GM23338 (cell line): ENCODE measurements at regions not wholly inside any gene's neighbourhood (a gene's known extent, or its start where the extent isn't known, plus 50 kb on each side); places are given as distances from the start of the nearest gene placed in this dataset.

Source experiments
- ATAC-seq: fragments of 200-7000 bp; cut with Tn5 transposase; 3 replicates; pipeline ENCODE4 v1.9.1; 2020
- DNase-seq: peaks from one replicate; pipeline ENCODE4 v3.0.0-alpha.2; 2015; ENCODE audit warnings: low spot score
- H2AFZ ChIP-seq: fragments of 200-600 bp; sonication (generic); 2 replicates; pipeline ENCODE4 v1.8.0; 2016; ENCODE audit warnings: antibody characterized with exemption, mild to moderate bottlenecking, moderate library complexity
- H3F3A ChIP-seq: fragments of 200-600 bp; sonication (generic); replicated peaks from 2 replicates; pipeline ENCODE4 v1.8.0; 2017; ENCODE audit warnings: antibody characterized with exemption, mixed run types, low read depth
- H3K27ac ChIP-seq: fragments of 200-600 bp; sonication (generic); 2 replicates; pipeline ENCODE4 v1.6.1; 2016; ENCODE audit warnings: low read depth
- H3K27me3 ChIP-seq: fragments of 200-600 bp; sonication (generic); 2 replicates; pipeline ENCODE4 v1.8.0; 2016; ENCODE audit warnings: mild to moderate bottlenecking, mixed run types, moderate library complexity; ENCODE audit not compliant: insufficient read depth
- H3K36me3 ChIP-seq: fragments of 200-600 bp; sonication (generic); 2 replicates; pipeline ENCODE4 v1.8.0; 2016; ENCODE audit warnings: mild to moderate bottlenecking; ENCODE audit not compliant: insufficient read depth
- H3K4me1 ChIP-seq: fragments of 200-600 bp; sonication (generic); 2 replicates; pipeline ENCODE4 v1.8.0; 2016; ENCODE audit warnings: mild to moderate bottlenecking, moderate library complexity; ENCODE audit not compliant: insufficient read depth
- H3K4me2 ChIP-seq: fragments of 200-600 bp; sonication (generic); 2 replicates; pipeline ENCODE4 v1.7.1; 2017; ENCODE audit warnings: mixed run types
- H3K4me3 ChIP-seq: fragments of 200-600 bp; sonication (generic); 2 replicates; pipeline ENCODE4 v1.6.1; 2016; ENCODE audit warnings: mixed run types
- H3K79me2 ChIP-seq: fragments of 200-600 bp; sonication (generic); replicated peaks from 2 replicates; pipeline ENCODE4 v1.8.0; 2017; ENCODE audit warnings: mild to moderate bottlenecking; ENCODE audit not compliant: insufficient read depth
- H3K9me2 ChIP-seq: fragments of 200-600 bp; sonication (generic); 2 replicates; pipeline ENCODE4 v1.8.0; 2017; ENCODE audit not compliant: insufficient read depth
- H4K20me1 ChIP-seq: fragments of 200-600 bp; sonication (generic); replicated peaks from 2 replicates; pipeline ENCODE4 v1.8.0; 2017; ENCODE audit warnings: mild to moderate bottlenecking; ENCODE audit not compliant: insufficient read depth
- H3K27ac Mint-ChIP-seq: 2 replicates; pipeline ENCODE4 v1.8.0; 2020; ENCODE audit warnings: inconsistent platforms, mild to moderate bottlenecking, moderate library complexity, mixed read lengths
- H3K27me3 Mint-ChIP-seq: 3 replicates; pipeline ENCODE4 v1.8.0; 2022; ENCODE audit warnings: low read depth, mild to moderate bottlenecking, moderate library complexity, mixed read lengths, inconsistent platforms; ENCODE audit not compliant: insufficient read depth, poor library complexity
- H3K36me3 Mint-ChIP-seq: 3 replicates; pipeline ENCODE4 v1.8.0; 2021; ENCODE audit warnings: low read depth, mild to moderate bottlenecking, inconsistent platforms, moderate library complexity, mixed read lengths
- H3K4me1 Mint-ChIP-seq: 3 replicates; pipeline ENCODE4 v1.8.0; 2020; ENCODE audit warnings: mild to moderate bottlenecking, inconsistent platforms, mixed read lengths
- H3K4me3 Mint-ChIP-seq: 3 replicates; pipeline ENCODE4 v1.8.0; 2021; ENCODE audit warnings: moderate library complexity, mild to moderate bottlenecking, inconsistent platforms, mixed read lengths
- H3K9me3 Mint-ChIP-seq: 3 replicates; pipeline ENCODE4 v1.8.0; 2020; ENCODE audit warnings: moderate library complexity, mild to moderate bottlenecking, inconsistent platforms, mixed read lengths
- CREB1 ChIP-seq: fragments of 250-450 bp; sonication (Bioruptor Pico); IDR thresholded peaks from 2 replicates; pipeline ENCODE4 v1.5.0; 2020; ENCODE audit warnings: low read depth, mild to moderate bottlenecking, moderate library complexity
- EZH2 ChIP-seq: fragments of 200-600 bp; sonication (generic); IDR thresholded peaks from one replicate; pipeline ENCODE4 v1.8.0; 2017; ENCODE audit warnings: antibody characterized with exemption, mild to moderate bottlenecking, low read depth; ENCODE audit not compliant: unreplicated experiment
- EZH2phosphoT487 ChIP-seq: fragments of 200-600 bp; sonication (generic); IDR thresholded peaks from one replicate; pipeline ENCODE4 v1.8.1; 2018; ENCODE audit warnings: antibody characterized with exemption; ENCODE audit not compliant: unreplicated experiment
- JUNB ChIP-seq: IDR thresholded peaks from one replicate; pipeline ENCODE4 v1.6.1; 2016; ENCODE audit warnings: antibody characterized with exemption; ENCODE audit not compliant: unreplicated experiment
- NANOG ChIP-seq: IDR thresholded peaks from 2 replicates; pipeline ENCODE4 v1.6.1; 2016; ENCODE audit warnings: antibody characterized with exemption, borderline replicate concordance
- POLR2AphosphoS5 ChIP-seq: IDR thresholded peaks from 2 replicates; pipeline ENCODE4 v1.6.1; 2016; ENCODE audit warnings: antibody characterized with exemption, low read depth
- STAT1 ChIP-seq: IDR thresholded peaks from one replicate; pipeline ENCODE4 v1.6.1; 2016; ENCODE audit warnings: antibody characterized with exemption; ENCODE audit not compliant: unreplicated experiment
- ZNF114 ChIP-seq: fragments of 250-450 bp; sonication (Bioruptor Pico); IDR thresholded peaks from 2 replicates; pipeline ENCODE4 v1.5.0; 2020; ENCODE audit warnings: mild to moderate bottlenecking, moderate library complexity
- ZNF331 ChIP-seq: fragments of 250-450 bp; sonication (Bioruptor Pico); IDR thresholded peaks from 2 replicates; pipeline ENCODE4 v1.5.0; 2020; ENCODE audit warnings: low read depth, mild to moderate bottlenecking, moderate library complexity
- TF ChIP-seq, protein P1 (sequence below): fragments of 250-450 bp; sonication (Bioruptor Pico); IDR thresholded peaks from 2 replicates; pipeline ENCODE4 v1.5.0; 2020; ENCODE audit warnings: mild to moderate bottlenecking, moderate library complexity
- TF ChIP-seq, protein P2 (sequence below): IDR thresholded peaks from one replicate; pipeline ENCODE4 v1.6.1; 2018; ENCODE audit warnings: antibody characterized with exemption; ENCODE audit not compliant: unreplicated experiment
- TF ChIP-seq, protein P3 (sequence below), 2 experiments: fragments of 200-600 bp in 1 of 2; sonication (generic) in 1 of 2; conservative IDR thresholded peaks; 2 replicates each; pipeline versions ENCODE4 v1.5.1 to v1.6.1; 2016 to 2017; ENCODE audit warnings: antibody characterized with exemption in 2 of 2, low read depth in 2 of 2, mild to moderate bottlenecking in 2 of 2, moderate library complexity in 1 of 2

DNA sequence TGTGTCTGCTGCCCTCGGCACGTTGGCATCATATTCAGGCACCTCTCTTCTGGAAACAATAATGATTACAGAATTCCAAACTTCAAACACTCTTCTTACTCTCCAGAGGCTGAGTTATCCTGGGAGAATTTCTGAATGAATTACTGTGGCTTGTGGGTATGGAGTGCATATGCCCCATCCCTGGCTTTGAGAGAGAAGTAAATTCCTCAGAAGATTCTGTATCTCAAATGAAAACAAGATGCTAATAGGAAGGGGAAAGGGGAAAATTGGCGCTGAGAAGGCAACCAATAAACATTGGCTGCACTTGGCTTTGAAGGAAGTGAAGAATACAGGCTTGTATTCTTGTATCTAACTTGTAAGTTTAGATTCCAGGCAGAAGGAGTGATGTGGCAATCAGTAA lies 132.0 kb upstream of the NOVA1 start (continued):
- TF ChIP-seq EZH2 (no peak), EZH2phosphoT487 (no peak)
- TF ChIP-seq, protein P1, sequence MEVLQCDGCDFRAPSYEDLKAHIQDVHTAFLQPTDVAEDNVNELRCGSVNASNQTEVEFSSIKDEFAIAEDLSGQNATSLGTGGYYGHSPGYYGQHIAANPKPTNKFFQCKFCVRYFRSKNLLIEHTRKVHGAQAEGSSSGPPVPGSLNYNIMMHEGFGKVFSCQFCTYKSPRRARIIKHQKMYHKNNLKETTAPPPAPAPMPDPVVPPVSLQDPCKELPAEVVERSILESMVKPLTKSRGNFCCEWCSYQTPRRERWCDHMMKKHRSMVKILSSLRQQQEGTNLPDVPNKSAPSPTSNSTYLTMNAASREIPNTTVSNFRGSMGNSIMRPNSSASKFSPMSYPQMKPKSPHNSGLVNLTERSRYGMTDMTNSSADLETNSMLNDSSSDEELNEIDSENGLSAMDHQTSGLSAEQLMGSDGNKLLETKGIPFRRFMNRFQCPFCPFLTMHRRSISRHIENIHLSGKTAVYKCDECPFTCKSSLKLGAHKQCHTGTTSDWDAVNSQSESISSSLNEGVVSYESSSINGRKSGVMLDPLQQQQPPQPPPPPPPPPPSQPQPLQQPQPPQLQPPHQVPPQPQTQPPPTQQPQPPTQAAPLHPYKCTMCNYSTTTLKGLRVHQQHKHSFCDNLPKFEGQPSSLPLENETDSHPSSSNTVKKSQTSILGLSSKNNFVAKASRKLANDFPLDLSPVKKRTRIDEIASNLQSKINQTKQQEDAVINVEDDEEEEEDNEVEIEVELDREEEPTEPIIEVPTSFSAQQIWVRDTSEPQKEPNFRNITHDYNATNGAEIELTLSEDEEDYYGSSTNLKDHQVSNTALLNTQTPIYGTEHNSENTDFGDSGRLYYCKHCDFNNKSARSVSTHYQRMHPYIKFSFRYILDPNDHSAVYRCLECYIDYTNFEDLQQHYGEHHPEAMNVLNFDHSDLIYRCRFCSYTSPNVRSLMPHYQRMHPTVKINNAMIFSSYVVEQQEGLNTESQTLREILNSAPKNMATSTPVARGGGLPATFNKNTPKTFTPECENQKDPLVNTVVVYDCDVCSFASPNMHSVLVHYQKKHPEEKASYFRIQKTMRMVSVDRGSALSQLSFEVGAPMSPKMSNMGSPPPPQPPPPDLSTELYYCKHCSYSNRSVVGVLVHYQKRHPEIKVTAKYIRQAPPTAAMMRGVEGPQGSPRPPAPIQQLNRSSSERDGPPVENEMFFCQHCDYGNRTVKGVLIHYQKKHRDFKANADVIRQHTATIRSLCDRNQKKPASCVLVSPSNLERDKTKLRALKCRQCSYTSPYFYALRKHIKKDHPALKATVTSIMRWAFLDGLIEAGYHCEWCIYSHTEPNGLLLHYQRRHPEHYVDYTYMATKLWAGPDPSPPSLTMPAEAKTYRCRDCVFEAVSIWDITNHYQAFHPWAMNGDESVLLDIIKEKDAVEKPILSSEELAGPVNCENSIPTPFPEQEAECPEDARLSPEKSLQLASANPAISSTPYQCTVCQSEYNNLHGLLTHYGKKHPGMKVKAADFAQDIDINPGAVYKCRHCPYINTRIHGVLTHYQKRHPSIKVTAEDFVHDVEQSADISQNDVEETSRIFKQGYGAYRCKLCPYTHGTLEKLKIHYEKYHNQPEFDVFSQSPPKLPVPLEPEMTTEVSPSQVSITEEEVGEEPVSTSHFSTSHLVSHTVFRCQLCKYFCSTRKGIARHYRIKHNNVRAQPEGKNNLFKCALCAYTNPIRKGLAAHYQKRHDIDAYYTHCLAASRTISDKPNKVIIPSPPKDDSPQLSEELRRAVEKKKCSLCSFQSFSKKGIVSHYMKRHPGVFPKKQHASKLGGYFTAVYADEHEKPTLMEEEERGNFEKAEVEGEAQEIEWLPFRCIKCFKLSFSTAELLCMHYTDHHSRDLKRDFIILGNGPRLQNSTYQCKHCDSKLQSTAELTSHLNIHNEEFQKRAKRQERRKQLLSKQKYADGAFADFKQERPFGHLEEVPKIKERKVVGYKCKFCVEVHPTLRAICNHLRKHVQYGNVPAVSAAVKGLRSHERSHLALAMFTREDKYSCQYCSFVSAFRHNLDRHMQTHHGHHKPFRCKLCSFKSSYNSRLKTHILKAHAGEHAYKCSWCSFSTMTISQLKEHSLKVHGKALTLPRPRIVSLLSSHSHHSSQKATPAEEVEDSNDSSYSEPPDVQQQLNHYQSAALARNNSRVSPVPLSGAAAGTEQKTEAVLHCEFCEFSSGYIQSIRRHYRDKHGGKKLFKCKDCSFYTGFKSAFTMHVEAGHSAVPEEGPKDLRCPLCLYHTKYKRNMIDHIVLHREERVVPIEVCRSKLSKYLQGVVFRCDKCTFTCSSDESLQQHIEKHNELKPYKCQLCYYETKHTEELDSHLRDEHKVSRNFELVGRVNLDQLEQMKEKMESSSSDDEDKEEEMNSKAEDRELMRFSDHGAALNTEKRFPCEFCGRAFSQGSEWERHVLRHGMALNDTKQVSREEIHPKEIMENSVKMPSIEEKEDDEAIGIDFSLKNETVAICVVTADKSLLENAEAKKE (CRISPR knock-in tag): no peak

DNA sequence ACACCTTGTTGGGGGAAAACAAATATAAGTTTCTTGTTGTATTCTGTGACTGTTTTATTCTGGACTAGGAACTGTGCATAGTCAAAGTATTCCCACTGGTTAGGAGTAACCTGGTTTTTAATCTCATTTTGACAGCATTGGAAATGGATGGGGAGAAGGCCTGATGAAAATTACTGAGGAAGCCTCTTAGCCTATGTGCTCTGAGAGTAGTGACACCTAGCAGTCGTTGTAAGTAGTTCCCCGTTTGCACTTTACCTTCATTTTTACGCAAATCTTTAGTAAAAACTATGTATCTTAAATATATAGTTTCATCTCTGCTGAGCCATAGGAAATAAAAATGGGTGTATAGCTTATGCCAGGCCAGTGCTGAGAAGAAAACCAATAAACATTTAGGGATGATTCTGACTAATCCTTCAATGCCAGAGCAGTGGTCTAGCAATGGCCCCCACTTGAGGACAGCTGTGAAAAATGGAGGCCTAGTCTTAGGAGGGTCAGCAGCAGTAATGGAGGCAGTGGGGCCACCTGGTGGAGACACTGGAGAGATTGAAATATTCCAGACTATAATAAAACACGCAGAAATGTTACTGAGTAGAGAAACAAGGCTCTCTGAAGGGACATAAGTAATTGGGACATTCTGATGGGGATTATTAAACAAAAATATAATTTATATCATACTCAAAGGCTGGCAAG lies 133.2 kb upstream of the NOVA1 start:
- no peaks in the 10 kb centered on the region for H3F3A ChIP-seq
- H3K36me3 ChIP-seq: no peaks in the 10 kb centered on the region
- peaks cover 3% of the 10 kb centered on the region; the same call in 1 of the 3 replicates for H3K9me3 Mint-ChIP-seq
- no peak overlapping the region for H3K27ac ChIP-seq
- DNase-seq (peak; percentile 80), ATAC-seq (peak; percentile 95)
- no peak overlapping the region for H3K27ac Mint-ChIP-seq
- no peak overlapping the region for H3K4me2 ChIP-seq
- no peaks in the 10 kb centered on the region for H3K9me2 ChIP-seq
- no peaks in the 10 kb centered on the region for H4K20me1 ChIP-seq
- H2AFZ ChIP-seq: no peak overlapping the region
- no peaks in the 10 kb centered on the region for H3K36me3 Mint-ChIP-seq
- H3K4me1 Mint-ChIP-seq: no peaks in the 10 kb centered on the region
- H3K4me1 ChIP-seq: no peaks in the 10 kb centered on the region
- H3K27me3 ChIP-seq: no peaks in the 10 kb centered on the region
- H3K4me3 ChIP-seq: no peak overlapping the region
- H3K79me2 ChIP-seq: no peaks in the 10 kb centered on the region
- no peak overlapping the region for H3K4me3 Mint-ChIP-seq
- peaks cover 2% of the 10 kb centered on the region for H3K27me3 Mint-ChIP-seq
- TF ChIP-seq, protein P2, sequence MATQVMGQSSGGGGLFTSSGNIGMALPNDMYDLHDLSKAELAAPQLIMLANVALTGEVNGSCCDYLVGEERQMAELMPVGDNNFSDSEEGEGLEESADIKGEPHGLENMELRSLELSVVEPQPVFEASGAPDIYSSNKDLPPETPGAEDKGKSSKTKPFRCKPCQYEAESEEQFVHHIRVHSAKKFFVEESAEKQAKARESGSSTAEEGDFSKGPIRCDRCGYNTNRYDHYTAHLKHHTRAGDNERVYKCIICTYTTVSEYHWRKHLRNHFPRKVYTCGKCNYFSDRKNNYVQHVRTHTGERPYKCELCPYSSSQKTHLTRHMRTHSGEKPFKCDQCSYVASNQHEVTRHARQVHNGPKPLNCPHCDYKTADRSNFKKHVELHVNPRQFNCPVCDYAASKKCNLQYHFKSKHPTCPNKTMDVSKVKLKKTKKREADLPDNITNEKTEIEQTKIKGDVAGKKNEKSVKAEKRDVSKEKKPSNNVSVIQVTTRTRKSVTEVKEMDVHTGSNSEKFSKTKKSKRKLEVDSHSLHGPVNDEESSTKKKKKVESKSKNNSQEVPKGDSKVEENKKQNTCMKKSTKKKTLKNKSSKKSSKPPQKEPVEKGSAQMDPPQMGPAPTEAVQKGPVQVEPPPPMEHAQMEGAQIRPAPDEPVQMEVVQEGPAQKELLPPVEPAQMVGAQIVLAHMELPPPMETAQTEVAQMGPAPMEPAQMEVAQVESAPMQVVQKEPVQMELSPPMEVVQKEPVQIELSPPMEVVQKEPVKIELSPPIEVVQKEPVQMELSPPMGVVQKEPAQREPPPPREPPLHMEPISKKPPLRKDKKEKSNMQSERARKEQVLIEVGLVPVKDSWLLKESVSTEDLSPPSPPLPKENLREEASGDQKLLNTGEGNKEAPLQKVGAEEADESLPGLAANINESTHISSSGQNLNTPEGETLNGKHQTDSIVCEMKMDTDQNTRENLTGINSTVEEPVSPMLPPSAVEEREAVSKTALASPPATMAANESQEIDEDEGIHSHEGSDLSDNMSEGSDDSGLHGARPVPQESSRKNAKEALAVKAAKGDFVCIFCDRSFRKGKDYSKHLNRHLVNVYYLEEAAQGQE: no peak
- TF ChIP-seq ZNF114 (CRISPR knock-in tag) (0 out of 2 replicates have a peak, but pooled peaks have one; percentile 61), STAT1 (no peak), CREB1 (CRISPR knock-in tag) (no peak; the same call in 1 of the 2 replicates), ZNF331 (no peak), EZH2 (no peak), JUNB (no peak), EZH2phosphoT487 (no peak), NANOG (no peak), POLR2AphosphoS5 (no peak)
- TF ChIP-seq, protein P3, sequence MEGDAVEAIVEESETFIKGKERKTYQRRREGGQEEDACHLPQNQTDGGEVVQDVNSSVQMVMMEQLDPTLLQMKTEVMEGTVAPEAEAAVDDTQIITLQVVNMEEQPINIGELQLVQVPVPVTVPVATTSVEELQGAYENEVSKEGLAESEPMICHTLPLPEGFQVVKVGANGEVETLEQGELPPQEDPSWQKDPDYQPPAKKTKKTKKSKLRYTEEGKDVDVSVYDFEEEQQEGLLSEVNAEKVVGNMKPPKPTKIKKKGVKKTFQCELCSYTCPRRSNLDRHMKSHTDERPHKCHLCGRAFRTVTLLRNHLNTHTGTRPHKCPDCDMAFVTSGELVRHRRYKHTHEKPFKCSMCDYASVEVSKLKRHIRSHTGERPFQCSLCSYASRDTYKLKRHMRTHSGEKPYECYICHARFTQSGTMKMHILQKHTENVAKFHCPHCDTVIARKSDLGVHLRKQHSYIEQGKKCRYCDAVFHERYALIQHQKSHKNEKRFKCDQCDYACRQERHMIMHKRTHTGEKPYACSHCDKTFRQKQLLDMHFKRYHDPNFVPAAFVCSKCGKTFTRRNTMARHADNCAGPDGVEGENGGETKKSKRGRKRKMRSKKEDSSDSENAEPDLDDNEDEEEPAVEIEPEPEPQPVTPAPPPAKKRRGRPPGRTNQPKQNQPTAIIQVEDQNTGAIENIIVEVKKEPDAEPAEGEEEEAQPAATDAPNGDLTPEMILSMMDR (conservative IDR thresholded peaks at IDR 0.05; ENCODE audit: low read depth in 2 of 2): peak; percentile 75 to 82
